ENCODE measurements at regions not wholly inside any gene's neighbourhood (a gene's known extent, or its start where the extent isn't known, plus 50 kb on each side); places are given as distances from the start of the nearest gene placed in this dataset.

DNA sequence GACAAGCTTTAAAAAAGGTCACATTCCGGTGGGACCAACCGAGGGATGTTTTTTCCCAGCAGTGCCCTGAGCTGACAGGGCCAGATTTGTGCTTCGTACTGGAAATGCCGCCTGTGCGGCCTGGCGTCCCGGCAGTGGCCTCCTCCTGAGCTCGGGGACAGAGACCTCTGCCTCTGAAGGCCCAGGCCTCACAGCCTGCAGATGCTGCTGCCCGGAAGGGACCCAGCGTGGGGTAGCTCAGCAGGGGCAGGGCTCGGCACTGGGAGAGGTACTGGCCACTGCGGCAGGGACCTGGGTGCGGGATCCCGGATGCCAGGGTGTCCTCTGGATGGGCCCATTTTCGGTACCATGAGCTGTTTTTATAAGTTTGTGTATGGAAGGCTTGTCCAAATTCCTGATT, 52.4 kb upstream of the CFAP46 start:
- TF ChIP-seq, protein P1, sequence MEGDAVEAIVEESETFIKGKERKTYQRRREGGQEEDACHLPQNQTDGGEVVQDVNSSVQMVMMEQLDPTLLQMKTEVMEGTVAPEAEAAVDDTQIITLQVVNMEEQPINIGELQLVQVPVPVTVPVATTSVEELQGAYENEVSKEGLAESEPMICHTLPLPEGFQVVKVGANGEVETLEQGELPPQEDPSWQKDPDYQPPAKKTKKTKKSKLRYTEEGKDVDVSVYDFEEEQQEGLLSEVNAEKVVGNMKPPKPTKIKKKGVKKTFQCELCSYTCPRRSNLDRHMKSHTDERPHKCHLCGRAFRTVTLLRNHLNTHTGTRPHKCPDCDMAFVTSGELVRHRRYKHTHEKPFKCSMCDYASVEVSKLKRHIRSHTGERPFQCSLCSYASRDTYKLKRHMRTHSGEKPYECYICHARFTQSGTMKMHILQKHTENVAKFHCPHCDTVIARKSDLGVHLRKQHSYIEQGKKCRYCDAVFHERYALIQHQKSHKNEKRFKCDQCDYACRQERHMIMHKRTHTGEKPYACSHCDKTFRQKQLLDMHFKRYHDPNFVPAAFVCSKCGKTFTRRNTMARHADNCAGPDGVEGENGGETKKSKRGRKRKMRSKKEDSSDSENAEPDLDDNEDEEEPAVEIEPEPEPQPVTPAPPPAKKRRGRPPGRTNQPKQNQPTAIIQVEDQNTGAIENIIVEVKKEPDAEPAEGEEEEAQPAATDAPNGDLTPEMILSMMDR (IDR thresholded peaks at IDR 0.05), result no peak
- no peak for TF ChIP-seq POLR2A (IDR thresholded peaks at IDR 0.05)
- no peaks in the 10 kb centered on the region for H3K9me3 ChIP-seq
- no peaks in the 10 kb centered on the region for H3K36me3 ChIP-seq
- intact Hi-C loops (cut with DNase I), result no loop called here
- H3K4me3 ChIP-seq (replicated peaks in 1 of 3), result no peak overlapping the region
- 65 to 85% methylated on average over 6 to 15 of the region's 15 CpGs for WGBS, 2 donors
- DNase-seq, result no peak
- no peaks in the 10 kb centered on the region for H3K4me1 ChIP-seq
- no peak overlapping the region for H3K27ac ChIP-seq
- no peaks in the 10 kb centered on the region for H3K27me3 ChIP-seq

DNA sequence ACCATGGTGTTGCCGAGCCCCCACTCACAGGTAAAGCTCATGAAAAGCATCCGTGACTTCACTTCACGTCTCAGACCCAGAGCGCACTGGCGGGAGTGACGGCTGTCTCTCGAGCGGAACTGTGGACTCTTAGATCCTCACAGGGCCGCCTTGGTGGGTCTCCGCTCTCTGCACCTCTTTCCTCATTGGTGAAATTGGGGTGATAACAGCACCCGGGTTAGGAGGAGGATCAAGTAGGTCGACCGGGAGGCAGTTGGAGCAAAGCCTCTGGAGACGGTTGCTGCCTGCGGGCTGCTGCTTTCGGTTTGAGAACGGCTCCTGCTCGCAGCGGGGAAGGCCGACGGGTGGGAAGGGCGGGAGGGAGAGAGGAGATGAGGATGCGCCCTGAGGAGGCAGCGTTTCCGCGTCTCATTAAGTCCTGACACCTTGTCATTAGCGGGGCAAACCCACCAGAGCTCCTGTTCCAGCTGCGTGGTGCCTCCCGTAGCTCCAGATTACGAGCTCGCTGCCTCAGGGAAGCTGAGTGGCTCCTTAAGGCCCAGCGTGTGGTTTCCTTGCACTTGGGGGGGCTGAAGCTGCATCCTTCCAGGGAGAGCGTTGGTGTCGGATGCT, 51.9 kb upstream of the CFAP46 start:
- no peak overlapping the region for H3K27ac ChIP-seq
- no peak for DNase-seq
- intact Hi-C loops (cut with DNase I), result no loop called here
- WGBS, 2 donors, result 48 to 49% methylated on average over 26 to 30 of the region's 34 CpGs
- no peaks in the 10 kb centered on the region for H3K36me3 ChIP-seq
- no peaks in the 10 kb centered on the region for H3K27me3 ChIP-seq
- peak overlapping the region in 1 of 3 donors; percentile 6 for H3K4me3 ChIP-seq (replicated peaks in 1 of 3)
- no peaks in the 10 kb centered on the region for H3K9me3 ChIP-seq
- no peaks in the 10 kb centered on the region for H3K4me1 ChIP-seq
- no peak for TF ChIP-seq POLR2A (IDR thresholded peaks at IDR 0.05)
- TF ChIP-seq, protein P1 (IDR thresholded peaks at IDR 0.05), result no peak

DNA sequence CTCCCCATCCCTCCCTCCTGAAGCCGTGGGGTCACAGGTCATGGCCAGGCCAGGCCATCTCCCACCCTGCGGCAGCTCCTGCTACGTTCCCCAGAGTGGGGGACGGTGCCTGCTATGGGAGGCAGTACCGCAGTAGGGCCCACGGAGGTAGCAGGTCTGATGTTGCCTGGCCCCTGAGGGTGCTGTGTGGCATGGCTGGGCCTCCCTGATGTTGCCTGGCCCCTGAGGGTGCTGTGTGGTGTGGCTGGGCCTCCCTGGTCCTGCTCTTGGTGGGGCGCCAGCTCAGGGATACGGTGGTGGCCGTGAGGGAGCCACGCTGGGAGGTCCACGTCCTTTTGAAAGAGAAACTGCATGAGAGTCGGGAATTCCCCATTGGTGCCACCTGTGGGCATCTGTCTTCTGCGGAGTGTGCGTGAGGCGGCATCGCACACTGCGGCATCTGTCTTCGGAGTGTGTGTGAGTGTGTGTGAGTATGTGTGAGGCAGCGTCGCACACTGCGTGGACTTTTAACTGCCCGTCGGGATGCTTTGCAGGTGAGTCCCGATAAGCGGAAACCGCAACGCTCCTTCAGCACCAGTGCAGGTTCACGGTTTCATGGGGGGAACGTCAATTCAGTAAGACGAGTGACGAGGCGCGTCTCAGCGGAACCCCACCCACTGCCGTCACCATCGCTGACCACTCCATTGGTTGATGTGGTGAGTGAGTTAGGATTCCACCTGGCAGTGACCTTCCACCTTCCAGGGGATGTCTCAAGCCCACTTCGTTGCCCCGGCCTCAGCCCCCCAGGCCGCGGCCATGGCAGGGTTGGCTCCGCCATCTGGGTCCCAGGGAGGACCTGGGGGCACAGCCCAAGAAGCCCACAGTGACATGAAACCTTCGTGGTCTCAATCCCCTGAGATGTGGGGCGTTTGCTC, 51.2 kb upstream of the CFAP46 start:
- H3K4me1 ChIP-seq, result no peaks in the 10 kb centered on the region
- no peaks in the 10 kb centered on the region for H3K36me3 ChIP-seq
- H3K4me3 ChIP-seq (replicated peaks in 1 of 3), result no peak overlapping the region
- H3K27ac ChIP-seq, result no peak overlapping the region
- no peaks in the 10 kb centered on the region for H3K9me3 ChIP-seq
- 88 to 93% methylated on average over 36 to 37 of the region's 43 CpGs for WGBS, 2 donors
- TF ChIP-seq POLR2A (IDR thresholded peaks at IDR 0.05), result no peak
- TF ChIP-seq, protein P1 (IDR thresholded peaks at IDR 0.05), result no peak
- intact Hi-C loops (cut with DNase I), result no loop called here
- DNase-seq, result no peak
- H3K27me3 ChIP-seq, result no peaks in the 10 kb centered on the region

DNA sequence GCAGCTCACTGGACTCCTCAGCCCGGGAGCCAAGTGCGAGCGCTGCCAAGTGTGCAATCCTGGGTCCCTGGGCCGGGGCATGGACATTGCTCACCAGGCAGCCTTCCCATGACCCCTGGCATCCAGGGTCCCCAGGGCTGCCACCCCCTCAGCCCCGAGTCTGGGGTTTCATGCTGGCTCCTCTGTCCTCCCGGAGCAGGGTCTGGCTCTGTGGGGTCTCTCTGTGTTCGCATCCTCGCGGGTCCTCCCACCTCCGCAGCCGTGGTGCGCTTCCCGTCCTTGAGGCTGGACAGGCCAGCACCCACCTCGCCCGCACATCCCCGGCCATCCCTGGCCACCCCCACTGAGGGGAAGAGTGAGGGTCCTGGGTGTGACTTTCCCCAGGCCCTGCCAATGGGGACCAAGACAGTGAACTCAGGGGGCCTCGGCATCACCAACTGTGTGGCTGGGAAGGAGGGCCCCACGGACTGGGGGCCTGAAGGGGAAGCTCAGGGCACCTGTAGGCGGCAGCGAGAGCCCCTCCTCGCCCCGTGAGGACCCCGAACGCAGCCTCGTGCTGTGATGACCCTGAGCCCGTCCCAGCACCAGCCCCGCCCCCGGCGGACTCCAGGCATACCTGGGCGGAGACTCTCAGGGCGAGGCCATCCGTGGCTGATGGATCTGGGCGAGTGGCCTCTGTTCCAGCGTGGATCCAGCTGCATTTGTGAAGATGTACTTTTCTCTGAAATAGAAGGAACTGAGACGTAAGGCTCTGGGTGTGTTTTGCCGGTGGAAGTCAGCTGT, 50.3 kb upstream of the CFAP46 start:
- H3K27me3 ChIP-seq, result no peaks in the 10 kb centered on the region
- TF ChIP-seq, protein P1 (IDR thresholded peaks at IDR 0.05), result no peak
- TF ChIP-seq POLR2A (IDR thresholded peaks at IDR 0.05), result no peak
- no peaks in the 10 kb centered on the region for H3K4me1 ChIP-seq
- no peaks in the 10 kb centered on the region for H3K9me3 ChIP-seq
- WGBS, 2 donors, result 80 to 91% methylated on average over 15 to 26 of the region's 36 CpGs
- H3K27ac ChIP-seq, result no peak overlapping the region
- H3K4me3 ChIP-seq (replicated peaks in 1 of 3), result no peak overlapping the region
- no peaks in the 10 kb centered on the region for H3K36me3 ChIP-seq
- DNase-seq, result no peak
- intact Hi-C loops (cut with DNase I), result no loop called here
